Fibroblast of peridontal ligament (primary cell): ENCODE measurements at regions not wholly inside any gene's neighbourhood (a gene's known extent, or its start where the extent isn't known, plus 50 kb on each side); places are given as distances from the start of the nearest gene placed in this dataset.

Source experiments
- DNase-seq: peaks from one replicate; pipeline ENCODE4 v3.0.0-alpha.2; 2010; ENCODE audit errors: extremely low read depth

GRCh38 chr5:84603568-84604185 is 219.0 kb upstream of the EDIL3 start:
- peak; percentile 99 for DNase-seq

GRCh38 chr5:84602371-84602771 is 217.7 kb upstream of the EDIL3 start:
- DNase-seq, result peak; percentile 74

GRCh38 chr5:84599964-84600363 is 215.3 kb upstream of the EDIL3 start:
- DNase-seq, result no peak

GRCh38 chr5:84597904-84598303 is 213.2 kb upstream of the EDIL3 start:
- peak; percentile 3 for DNase-seq

- no peak for DNase-seq
Observed at GRCh38 chr5:84590629-84591028, 205.9 kb upstream of the EDIL3 start.

GRCh38 chr5:84589926-84590325 is 205.2 kb upstream of the EDIL3 start:
- DNase-seq, result no peak

- no peak for DNase-seq
Observed at GRCh38 chr5:84585218-84585617, 200.5 kb upstream of the EDIL3 start.

GRCh38 chr5:84578226-84578625 is 193.5 kb upstream of the EDIL3 start:
- DNase-seq, result no peak

- DNase-seq, result no peak
Observed at GRCh38 chr5:84573017-84573712, 188.5 kb upstream of the EDIL3 start.

GRCh38 chr5:84569307-84569706 is 184.6 kb upstream of the EDIL3 start:
- DNase-seq, result no peak

GRCh38 chr5:84568171-84568570 is 183.5 kb upstream of the EDIL3 start:
- no peak for DNase-seq

- no peak for DNase-seq
Observed at GRCh38 chr5:84565866-84566265, 181.2 kb upstream of the EDIL3 start.

GRCh38 chr5:84564321-84565075 is 179.8 kb upstream of the EDIL3 start:
- DNase-seq, result peak; percentile 98

- DNase-seq, result no peak
Observed at GRCh38 chr5:84550222-84550621, 165.5 kb upstream of the EDIL3 start.

- DNase-seq, result no peak
Observed at GRCh38 chr5:84549054-84549453, 164.4 kb upstream of the EDIL3 start.

GRCh38 chr5:84546686-84547085 is 162.0 kb upstream of the EDIL3 start:
- no peak for DNase-seq

GRCh38 chr5:84536797-84537196 is 152.1 kb upstream of the EDIL3 start:
- DNase-seq, result no peak

- peak; percentile 47 for DNase-seq
Observed at GRCh38 chr5:84535281-84535680, 150.6 kb upstream of the EDIL3 start.

- DNase-seq, result peak; percentile 44
Observed at GRCh38 chr5:84524491-84524890, 139.8 kb upstream of the EDIL3 start.

GRCh38 chr5:84518862-84519261 is 134.2 kb upstream of the EDIL3 start:
- no peak for DNase-seq

GRCh38 chr5:84518370-84518769 is 133.7 kb upstream of the EDIL3 start:
- DNase-seq, result no peak

- DNase-seq, result no peak
Observed at GRCh38 chr5:84506625-84507024, 121.9 kb upstream of the EDIL3 start.

GRCh38 chr5:84494453-84494852 is 109.8 kb upstream of the EDIL3 start:
- DNase-seq, result peak; percentile 92
